Lower leg skin (tissue), 3 donors: ENCODE measurements at regions not wholly inside any gene's neighbourhood (a gene's known extent, or its start where the extent isn't known, plus 50 kb on each side); places are given as distances from the start of the nearest gene placed in this dataset.

Experiments used
- POLR2A ChIP-seq, 2 donors: fragments of 450-650 bp; IDR thresholded peaks; one replicate each; pipeline ENCODE4 v1.6.1; 2016 to 2017; ENCODE audit warnings: antibody characterized with exemption in 2 of 2, mild to moderate bottlenecking in 1 of 2, moderate library complexity in 1 of 2
- TF ChIP-seq, protein P1 (sequence below), 3 donors: fragments of 450-650 bp; IDR thresholded peaks; one replicate each; pipeline ENCODE4 v1.5.1; 2016; ENCODE audit warnings: antibody characterized with exemption in 3 of 3, mild to moderate bottlenecking in 3 of 3, moderate library complexity in 2 of 3

DNA sequence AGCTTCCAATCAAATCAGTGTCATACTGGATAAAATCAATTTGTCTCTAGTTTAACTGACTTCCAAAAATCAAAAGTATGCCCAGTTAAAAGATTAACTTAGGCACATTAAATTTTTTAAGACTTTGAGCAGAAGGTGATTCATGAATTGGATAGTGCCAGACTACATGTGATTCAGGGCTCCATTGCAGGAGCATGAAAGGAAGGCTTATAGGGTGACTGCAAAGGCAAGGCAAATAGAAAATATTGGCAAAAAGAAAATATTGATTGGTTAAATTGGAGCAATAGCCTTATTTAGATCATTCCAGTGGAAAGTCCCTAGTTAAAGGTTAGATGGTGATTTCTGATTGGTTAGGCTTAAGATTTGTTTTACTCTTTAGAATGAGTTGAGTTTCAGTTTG lies 223.9 kb upstream of the ERCC4 start:
- TF ChIP-seq, protein P1, sequence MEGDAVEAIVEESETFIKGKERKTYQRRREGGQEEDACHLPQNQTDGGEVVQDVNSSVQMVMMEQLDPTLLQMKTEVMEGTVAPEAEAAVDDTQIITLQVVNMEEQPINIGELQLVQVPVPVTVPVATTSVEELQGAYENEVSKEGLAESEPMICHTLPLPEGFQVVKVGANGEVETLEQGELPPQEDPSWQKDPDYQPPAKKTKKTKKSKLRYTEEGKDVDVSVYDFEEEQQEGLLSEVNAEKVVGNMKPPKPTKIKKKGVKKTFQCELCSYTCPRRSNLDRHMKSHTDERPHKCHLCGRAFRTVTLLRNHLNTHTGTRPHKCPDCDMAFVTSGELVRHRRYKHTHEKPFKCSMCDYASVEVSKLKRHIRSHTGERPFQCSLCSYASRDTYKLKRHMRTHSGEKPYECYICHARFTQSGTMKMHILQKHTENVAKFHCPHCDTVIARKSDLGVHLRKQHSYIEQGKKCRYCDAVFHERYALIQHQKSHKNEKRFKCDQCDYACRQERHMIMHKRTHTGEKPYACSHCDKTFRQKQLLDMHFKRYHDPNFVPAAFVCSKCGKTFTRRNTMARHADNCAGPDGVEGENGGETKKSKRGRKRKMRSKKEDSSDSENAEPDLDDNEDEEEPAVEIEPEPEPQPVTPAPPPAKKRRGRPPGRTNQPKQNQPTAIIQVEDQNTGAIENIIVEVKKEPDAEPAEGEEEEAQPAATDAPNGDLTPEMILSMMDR (IDR thresholded peaks at IDR 0.05) = no peak
- no peak for TF ChIP-seq POLR2A (IDR thresholded peaks at IDR 0.05)
